GM12873 (cell line): ENCODE measurements at regions not wholly inside any gene's neighbourhood (a gene's known extent, or its start where the extent isn't known, plus 50 kb on each side); places are given as distances from the start of the nearest gene placed in this dataset.

ENCODE experiments used
- CTCF ChIP-seq: IDR thresholded peaks from 2 replicates; pipeline ENCODE4 v1.5.1; 2012; ENCODE audit warnings: low read depth, mild to moderate bottlenecking, moderate library complexity, low read length, control low read depth; ENCODE audit not compliant: insufficient read depth; ENCODE audit errors: missing control alignments

GRCh38 chr13:44019651-44020050 lies 139.9 kb downstream of the LACC1 start:
- TF ChIP-seq CTCF, result no peak

- no peak for TF ChIP-seq CTCF
These were observed 141.7 kb downstream of the LACC1 start for GRCh38 chr13:44021422-44021821.

GRCh38 chr13:44022196-44022595 lies 142.5 kb downstream of the LACC1 start:
- no peak for TF ChIP-seq CTCF

GRCh38 chr13:44024167-44024845 lies 144.6 kb downstream of the LACC1 start:
- no peak for TF ChIP-seq CTCF

GRCh38 chr13:44024846-44025195 lies 145.1 kb downstream of the LACC1 start:
- TF ChIP-seq CTCF, result no peak

GRCh38 chr13:44026194-44026593 lies 146.5 kb downstream of the LACC1 start:
- TF ChIP-seq CTCF, result no peak

- no peak for TF ChIP-seq CTCF
These were observed 149.0 kb downstream of the LACC1 start for GRCh38 chr13:44028734-44029133.
